NCI-H748 (cell line): ENCODE measurements at regions not wholly inside any gene's neighbourhood (a gene's known extent, or its start where the extent isn't known, plus 50 kb on each side); places are given as distances from the start of the nearest gene placed in this dataset.

Experiments used
- DNase-seq: peaks from one replicate; lab custom pipeline; 2025; ENCODE audit not compliant: unreplicated experiment; lab: John Stamatoyannopoulos, UW

DNA sequence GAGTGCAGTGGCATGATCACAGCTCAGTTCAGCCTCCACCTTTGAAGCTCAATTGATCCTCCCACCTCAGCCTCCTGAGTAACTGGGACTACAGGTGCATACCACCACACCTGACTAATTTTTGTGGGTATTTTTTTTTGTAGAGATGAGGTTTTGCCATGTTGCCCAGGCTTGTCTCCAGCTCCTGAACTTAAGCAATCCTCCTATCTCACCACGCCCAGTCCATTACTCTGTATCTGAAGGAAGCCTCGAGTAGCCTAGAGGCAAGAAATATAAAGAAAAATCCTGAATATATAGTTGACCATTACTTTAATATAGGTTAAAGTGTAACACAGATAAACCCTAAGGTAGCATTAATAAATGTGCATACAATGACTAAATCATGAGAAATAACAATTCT lies 686.8 kb upstream of the PIK3C3 start:
- DNase-seq = peak; percentile 68

DNA sequence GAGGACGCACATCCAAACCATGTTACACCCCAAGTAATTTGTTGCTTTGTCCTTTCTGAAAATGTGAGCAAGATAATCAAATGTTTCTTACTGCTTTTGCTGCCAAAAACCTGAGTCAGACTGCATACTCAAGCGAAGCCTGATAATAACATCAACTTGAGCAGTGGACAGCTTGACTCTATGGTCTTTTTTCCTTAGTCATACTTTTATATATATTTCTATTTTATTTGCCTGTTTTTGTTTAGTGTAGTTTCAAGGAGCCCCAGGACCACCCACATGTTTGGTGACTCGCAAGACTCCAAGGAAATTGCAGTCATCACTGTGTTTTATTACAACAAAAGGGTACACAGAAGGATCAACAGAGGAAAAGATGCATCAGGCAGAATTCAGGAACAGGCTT lies 688.4 kb upstream of the PIK3C3 start:
- no peak for DNase-seq

DNA sequence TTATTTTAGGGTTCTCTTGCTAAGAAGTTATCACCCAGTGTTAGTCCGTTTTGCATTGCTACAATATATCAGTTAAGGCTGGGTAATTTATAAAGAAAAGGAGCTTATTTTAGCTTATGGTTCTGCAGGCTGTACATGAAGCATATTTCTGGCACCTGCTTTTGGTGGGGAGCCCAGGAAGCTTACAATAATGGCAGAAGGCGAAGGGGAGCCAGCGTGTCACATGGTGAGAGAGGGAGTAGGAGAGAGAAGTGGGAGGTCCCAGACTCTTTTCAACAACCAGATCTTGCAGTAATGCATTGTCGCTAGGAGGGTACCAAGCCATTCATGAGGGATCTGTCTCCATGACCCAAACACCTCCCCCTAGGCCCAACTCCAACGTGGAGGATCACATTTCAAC lies 688.8 kb upstream of the PIK3C3 start:
- DNase-seq = no peak

DNA sequence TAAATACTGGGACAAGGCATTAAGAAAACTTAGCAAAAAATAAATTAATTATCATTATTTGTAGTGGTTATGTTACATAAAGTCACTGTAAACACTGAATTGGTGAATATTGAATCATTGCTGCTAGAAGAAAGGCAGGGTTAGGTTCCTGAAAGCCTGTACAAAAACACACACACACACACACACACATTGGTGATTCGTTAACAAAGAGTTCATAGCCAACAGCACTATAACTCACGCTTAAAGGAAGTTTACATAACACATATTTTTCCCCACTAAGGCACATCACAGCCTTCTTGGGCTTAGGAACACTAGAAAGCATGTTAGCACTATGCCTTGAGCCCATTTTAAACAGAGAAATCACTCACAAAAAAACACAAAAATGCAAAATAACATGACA lies 690.0 kb upstream of the PIK3C3 start:
- no peak for DNase-seq

DNA sequence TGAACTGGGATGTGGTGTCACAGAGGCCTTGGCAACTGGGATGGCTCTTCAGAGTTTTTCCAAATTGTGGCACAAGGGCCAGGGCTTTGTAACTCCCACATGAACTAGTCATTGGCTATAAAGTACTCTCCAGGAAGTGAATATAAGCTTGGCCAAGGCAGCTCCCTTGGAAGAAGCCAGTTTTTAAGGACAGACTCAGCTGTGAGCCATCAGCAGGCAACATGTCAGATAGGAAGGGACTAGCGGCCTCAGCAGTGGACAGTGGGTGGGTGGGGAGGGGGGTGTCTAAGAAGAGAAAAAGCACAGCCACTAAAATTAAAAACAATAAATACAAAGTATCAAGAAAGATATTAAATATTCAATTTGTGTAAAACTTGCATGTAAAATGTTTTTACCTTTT lies 691.1 kb upstream of the PIK3C3 start:
- DNase-seq = no peak

DNA sequence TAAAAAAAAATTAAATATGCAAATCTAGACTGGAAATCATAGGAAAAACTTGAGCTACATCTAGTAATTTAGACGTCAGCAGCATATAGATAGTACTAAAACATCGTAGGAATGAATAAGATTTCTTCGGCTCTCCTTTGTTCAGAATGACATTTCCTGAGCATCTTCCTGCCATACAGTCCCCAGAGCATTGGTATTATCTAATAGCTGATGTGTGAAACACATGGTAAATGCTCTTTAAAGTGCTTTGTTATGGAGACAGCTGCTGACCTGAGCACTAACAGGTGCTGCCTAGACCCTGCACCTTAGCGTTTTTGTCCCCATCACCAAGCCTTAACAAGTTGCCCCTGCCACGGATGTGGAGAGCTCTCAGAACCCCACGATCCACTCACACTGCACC lies 692.3 kb upstream of the PIK3C3 start:
- peak; percentile 35 for DNase-seq

DNA sequence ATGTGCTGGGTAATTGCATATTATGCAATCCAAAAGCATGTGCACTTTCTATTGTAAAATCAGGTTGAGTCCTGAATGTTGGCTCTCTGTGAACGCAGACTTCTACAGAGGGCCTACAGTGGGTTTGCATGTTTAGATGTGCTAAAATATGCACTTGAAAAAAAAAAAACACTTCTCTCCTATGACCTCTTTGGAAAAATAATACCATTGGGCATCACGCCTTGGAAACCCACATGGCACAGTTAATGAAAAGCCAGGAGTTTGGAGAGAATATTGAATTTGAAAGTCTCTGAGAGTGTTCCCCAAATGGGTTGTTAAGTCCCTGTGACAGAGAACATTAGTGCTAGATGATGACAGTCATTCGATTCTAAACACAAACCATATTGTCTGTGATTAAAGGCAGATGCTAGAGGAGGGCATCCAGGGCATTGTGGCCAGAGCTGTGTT lies 710.4 kb upstream of the PIK3C3 start:
- no peak for DNase-seq

- DNase-seq = no peak
Observed at GRCh38 chr18:41237317-41237716, 717.7 kb upstream of the PIK3C3 start.

DNA sequence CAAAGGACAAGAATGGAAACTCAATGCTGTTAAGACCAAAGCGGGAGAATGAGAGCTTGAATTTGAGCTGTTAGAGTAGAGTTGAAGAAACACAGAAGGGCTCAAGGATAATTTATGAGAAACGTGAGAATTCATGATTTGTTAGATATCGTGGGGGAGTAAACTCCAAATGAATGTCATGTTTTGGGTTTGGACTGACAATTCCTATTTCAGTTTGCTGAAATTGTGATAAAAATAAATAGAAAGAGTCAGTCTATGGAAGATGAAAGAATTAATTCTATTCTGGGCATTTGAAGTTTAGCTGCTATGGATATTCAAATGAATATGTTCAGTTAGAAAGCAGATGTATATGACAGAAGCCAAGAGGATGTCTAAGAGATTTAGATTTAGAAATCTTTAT lies 723.4 kb upstream of the PIK3C3 start:
- no peak for DNase-seq

DNA sequence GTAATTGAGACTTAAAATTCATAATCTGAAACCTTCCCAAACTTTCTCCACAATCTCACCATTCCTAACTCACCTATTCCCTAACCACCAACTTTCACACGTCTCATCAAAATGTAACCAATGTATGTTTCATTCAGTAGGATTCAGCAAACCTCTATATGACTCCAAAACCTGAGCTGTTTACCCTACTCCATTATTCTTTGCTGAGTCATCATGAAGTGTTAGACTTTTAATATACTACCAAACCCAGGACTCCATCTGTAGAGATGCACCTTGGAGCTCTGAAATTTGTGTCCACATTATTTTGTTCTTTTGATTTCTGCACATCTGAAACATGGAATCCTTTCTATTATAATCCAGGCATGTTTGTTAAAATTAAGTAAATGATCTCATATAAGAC lies 727.0 kb upstream of the PIK3C3 start:
- DNase-seq = no peak

DNA sequence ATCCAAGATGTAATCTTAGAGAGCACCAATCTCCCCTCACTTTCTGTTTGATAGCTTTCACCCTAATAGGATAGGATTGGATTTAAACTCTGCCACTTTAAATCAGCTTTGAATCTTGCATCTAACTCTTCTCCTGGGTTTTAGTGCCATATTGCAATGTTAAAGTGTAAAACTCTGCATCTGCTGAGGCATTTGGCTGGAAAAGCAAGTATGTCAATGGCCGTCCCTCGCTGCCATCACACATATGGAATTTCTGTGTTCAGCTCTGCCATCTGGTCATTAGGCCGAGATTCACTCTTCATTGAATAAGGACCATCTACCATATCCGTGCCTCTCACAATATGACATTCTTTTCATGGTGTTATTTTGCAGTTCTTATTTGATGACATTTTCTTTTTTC lies 728.1 kb upstream of the PIK3C3 start:
- no peak for DNase-seq

DNA sequence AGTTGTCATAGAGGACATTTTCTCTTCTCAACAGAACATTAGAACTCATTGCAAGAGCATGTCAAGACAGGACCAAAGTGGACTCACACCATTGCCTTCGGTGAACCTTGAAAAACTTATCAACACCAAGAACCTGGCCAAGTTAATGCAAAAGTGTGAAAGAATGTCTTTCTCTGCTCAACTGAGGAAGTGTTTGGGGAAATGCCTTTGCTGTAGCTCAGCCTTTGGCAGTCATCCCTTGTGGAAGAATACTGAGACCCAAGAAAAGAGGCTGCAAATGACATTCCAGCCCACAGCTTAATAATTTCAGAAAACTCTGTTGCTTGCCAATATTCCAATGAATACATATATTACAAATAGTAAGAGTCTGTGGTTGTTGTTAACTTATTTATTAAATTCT lies 728.8 kb upstream of the PIK3C3 start:
- DNase-seq = no peak

- no peak for DNase-seq
Observed at GRCh38 chr18:41216341-41217003, 738.6 kb upstream of the PIK3C3 start.

GRCh38 chr18:41207706-41208105 lies 747.3 kb upstream of the PIK3C3 start:
- no peak for DNase-seq

DNA sequence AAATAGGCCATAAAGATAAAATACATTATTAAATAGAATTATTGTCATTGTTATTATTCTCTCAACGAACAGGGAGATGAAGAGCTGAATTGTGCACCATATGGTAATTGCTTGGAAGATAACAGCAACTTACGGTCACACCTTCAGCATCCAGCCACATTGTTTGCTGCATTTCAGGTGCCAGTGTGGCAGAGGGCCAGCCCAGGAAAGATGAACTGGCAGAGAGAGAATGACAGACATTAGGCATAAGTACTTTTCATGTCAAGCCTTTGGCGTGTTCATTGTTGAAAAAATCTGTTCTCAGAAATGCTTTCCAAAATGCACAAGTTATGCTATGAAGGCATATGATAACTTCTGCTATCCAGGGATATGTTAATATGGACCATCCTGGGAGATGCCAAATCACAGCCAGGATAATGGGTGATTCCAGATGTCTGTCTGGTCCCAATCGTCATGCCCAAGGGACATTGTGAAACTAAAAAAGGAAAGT lies 748.6 kb upstream of the PIK3C3 start:
- DNase-seq = no peak

- no peak for DNase-seq
Observed at GRCh38 chr18:41199212-41199611, 755.8 kb upstream of the PIK3C3 start.

GRCh38 chr18:41197967-41198366 lies 757.1 kb upstream of the PIK3C3 start:
- no peak for DNase-seq

DNA sequence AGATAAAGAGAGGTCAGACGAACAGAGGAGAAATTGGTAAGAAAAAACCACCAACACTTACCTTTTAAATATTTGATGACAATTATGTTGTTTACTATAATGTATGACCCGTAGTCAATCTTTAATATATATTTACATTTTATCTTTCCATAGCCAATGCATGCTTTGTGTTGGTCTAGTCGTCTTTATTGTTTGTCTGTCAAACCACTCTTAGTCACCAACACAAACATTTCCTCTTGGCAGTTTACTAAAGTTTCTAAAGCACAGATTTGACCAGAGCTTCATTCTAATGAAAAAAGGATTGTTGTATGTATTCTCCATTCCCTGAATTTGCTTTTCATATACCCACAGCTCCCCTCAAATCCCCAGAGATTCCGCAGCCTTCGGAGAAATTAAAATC lies 784.7 kb upstream of the PIK3C3 start:
- DNase-seq = no peak

- DNase-seq = no peak
Observed at GRCh38 chr18:41165625-41166024, 789.4 kb upstream of the PIK3C3 start.

- DNase-seq = no peak
Observed at GRCh38 chr18:41162781-41163180, 792.3 kb upstream of the PIK3C3 start.

GRCh38 chr18:41162191-41162590 lies 792.8 kb upstream of the PIK3C3 start:
- DNase-seq = no peak

DNA sequence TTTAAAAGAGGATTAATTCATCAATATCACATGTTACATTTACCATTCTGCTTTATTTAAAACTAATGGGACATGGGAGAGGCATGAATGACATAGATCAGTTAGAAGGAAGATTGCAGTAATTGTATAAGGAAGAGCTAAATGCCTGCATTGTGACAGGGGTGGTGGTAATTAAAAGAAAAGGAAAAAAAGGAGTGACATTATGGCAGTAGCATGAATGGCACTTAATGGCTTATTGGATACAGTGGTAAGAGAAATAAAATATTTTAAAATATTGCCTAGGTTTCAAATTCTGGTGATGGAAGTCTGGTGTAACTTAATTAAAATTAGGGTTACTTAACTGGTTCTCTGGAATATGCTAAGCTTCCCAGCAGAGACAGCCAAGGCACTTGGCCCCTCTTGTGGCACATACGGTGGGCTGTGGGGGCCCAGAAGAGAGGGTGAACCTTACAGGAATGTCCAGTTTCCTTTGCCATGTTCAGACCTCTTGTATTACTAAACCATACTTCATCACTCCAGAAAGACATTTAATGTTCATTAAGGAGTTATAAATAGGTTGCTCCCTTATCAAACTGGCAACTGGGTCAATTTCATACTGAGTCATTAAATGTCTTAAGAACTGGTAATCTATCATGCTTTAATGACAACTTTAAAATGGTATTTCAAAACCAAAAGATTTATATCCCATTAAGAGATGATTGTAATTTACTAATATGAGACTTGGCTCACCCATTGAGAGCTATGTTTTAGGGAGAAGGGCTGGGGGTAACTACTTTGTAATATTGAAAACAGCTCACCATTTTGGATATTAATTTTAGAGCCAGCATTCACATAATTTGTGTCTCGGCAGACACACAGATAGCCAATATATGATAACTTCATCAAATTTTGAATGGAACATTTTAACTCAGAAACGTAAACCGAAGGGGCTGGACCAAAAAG lies 798.9 kb upstream of the PIK3C3 start:
- no peak for DNase-seq
